Left ventricle myocardium inferior (tissue), 1 donor: ENCODE measurements at regions not wholly inside any gene's neighbourhood (a gene's known extent, or its start where the extent isn't known, plus 50 kb on each side); places are given as distances from the start of the nearest gene placed in this dataset.

ENCODE experiments used
- DNase-seq: peaks from one replicate; pipeline ENCODE4 v3.0.0-alpha.2; 2020
- H3K27ac ChIP-seq: fragments of 200-600 bp; replicated peaks from 2 replicates; pipeline ENCODE4 v1.8.0; 2021
- H3K27me3 ChIP-seq: fragments of 200-600 bp; 2 replicates; pipeline ENCODE4 v1.8.0; 2021; ENCODE audit warnings: low read depth
- H3K36me3 ChIP-seq: fragments of 200-600 bp; 2 replicates; pipeline ENCODE4 v1.8.0; 2021
- H3K4me1 ChIP-seq: fragments of 200-600 bp; 2 replicates; pipeline ENCODE4 v1.8.0; 2021
- H3K4me3 ChIP-seq: fragments of 200-600 bp; 2 replicates; pipeline ENCODE4 v1.8.0; 2021; ENCODE audit warnings: mild to moderate bottlenecking, moderate library complexity
- H3K9me3 ChIP-seq: fragments of 200-600 bp; replicated peaks from 2 replicates; pipeline ENCODE4 v1.8.0; 2021
- CTCF ChIP-seq: fragments of 200-600 bp; IDR thresholded peaks from 2 replicates; pipeline ENCODE4 v1.8.0; 2021; ENCODE audit warnings: antibody characterized with exemption, mild to moderate bottlenecking, borderline replicate concordance
- intact Hi-C: fragments of 100-400 bp; cut with micrococcal nuclease; formaldehyde crosslinking; loops from one replicate; pipeline ENCODE4 v1.11.0; 2022
- donor health status: DM: no; HTN: yes; CAD: no; lungs with severe emphysema.

DNA sequence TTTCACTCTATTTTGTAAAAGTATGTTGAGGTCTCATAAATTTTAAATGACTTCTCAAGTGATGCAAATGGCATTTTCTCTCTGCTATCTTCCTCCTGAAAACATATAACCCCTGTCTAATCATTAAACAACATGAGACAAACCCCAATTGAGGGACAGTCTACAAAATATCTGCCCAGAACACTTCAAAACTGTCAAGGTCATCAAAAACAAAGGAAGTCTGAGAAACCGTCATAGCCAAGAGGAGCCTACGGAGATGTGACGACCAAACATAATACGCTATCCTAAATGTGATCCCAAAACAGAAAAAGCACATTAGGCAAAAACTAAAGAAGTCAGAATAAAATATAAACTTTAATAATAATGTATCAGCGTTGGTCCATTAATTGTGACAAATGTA, 282.3 kb upstream of the SEMA3C start:
- no peaks in the 10 kb centered on the region for H3K9me3 ChIP-seq
- H3K27me3 ChIP-seq, result no peaks in the 10 kb centered on the region
- no peaks in the 10 kb centered on the region for H3K36me3 ChIP-seq
- no peak overlapping the region for H3K4me3 ChIP-seq
- H3K27ac ChIP-seq, result no peak overlapping the region
- intact Hi-C loops, result no loop called here
- TF ChIP-seq CTCF, result no peak
- DNase-seq, result no peak
- H3K4me1 ChIP-seq, result no peaks in the 10 kb centered on the region

DNA sequence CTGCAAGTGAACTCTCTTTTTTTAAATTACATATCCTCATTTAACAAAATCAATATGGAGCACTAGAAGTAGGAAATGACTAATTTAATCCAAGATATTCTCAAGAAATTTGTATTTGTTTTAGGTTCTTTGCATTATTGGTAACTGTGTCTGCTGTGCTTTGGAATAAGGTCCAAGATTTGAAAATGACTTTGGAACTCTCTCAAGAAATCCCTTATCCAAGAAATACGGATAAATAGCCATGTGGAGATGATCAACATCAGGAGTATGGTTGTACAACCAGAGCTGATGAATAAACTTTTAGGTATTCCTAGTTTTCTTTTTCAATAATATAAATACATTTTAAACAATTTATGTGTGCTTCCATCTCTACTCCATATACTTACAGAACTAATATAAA, 279.9 kb upstream of the SEMA3C start:
- no peak for DNase-seq
- Histone ChIP-seq H3K36me3 (no peaks in the 10 kb centered on the region), H3K9me3 (no peaks in the 10 kb centered on the region), H3K27me3 (no peaks in the 10 kb centered on the region), H3K4me3 (no peak overlapping the region), H3K27ac (no peak overlapping the region), H3K4me1 (no peaks in the 10 kb centered on the region)
- no peak for TF ChIP-seq CTCF
- intact Hi-C loops, result no loop called here

DNA sequence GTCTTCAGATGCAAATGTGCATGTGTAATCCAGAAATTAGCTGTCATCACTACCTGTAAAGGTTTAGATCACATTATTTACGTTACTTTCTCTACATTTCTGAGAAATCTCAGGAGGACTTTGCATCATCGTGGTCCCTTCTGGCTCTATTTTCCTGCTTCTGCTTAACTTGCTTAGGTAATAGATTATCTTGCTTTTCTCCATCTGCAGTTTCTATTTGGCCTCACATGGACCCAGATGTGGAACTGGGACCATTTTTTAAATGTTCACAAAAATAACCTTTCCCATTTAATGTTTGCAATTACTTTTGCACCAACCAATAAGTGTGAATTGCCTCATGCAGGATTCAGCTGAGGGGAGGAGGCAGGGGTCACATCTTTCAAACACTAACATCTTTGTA, 278.4 kb upstream of the SEMA3C start:
- Histone ChIP-seq H3K27ac (no peak overlapping the region), H3K4me1 (no peaks in the 10 kb centered on the region), H3K4me3 (no peak overlapping the region), H3K27me3 (no peaks in the 10 kb centered on the region), H3K9me3 (no peaks in the 10 kb centered on the region), H3K36me3 (no peaks in the 10 kb centered on the region)
- TF ChIP-seq CTCF, result no peak
- DNase-seq, result no peak
- intact Hi-C loops, result no loop called here

- no peak overlapping the region for H3K27ac ChIP-seq
- H3K4me1 ChIP-seq, result peaks cover 12% of the 10 kb centered on the region
- no peaks in the 10 kb centered on the region for H3K27me3 ChIP-seq
- no peak overlapping the region for H3K4me3 ChIP-seq
- no peak for TF ChIP-seq CTCF
- DNase-seq, result no peak
- H3K36me3 ChIP-seq, result no peaks in the 10 kb centered on the region
- no peaks in the 10 kb centered on the region for H3K9me3 ChIP-seq
- intact Hi-C loops, result no loop called here
Observed at GRCh38 chr7:81195033-81195432, 276.2 kb upstream of the SEMA3C start.

DNA sequence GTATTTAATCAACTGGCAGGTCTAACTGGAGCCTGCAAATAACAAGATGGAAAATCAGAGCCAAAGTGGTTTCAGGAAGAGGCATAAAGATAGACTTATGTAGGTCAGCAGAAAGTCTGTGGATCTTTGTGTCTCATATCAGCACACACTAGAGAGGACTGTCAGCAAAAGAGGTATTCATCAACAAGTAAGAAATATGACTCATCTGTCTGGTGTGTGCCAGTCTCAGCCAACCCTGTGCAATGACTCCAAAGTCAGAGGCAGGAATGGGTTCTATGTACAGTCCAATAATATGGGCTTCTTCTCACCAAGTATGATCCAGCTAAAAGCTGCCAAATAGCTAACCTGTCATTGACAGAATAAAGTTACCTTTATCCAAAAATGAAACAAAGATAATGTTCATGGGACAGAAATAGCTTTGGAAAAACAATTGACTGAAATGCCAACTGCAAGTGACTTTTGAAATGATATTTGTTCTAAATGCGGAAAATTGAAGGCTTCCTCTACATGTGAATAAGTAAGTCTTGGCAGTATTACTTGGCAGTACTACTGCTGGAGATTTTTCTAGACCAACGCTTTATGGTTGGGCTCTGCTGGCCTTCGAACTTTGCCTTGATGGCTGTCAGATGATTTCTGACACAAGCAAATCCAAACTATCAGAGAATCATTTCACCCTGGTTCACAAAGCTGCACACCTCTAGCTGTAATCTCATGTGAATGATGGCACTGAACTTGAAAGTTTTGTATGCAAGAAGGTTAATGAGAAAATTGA, 272.3 kb upstream of the SEMA3C start:
- intact Hi-C loops, result no loop called here
- Histone ChIP-seq H3K9me3 (no peaks in the 10 kb centered on the region), H3K4me1 (peaks cover 22% of the 10 kb centered on the region), H3K27ac (peak overlapping the region; percentile 58), H3K4me3 (no peak overlapping the region), H3K27me3 (no peaks in the 10 kb centered on the region), H3K36me3 (no peaks in the 10 kb centered on the region)
- DNase-seq, result no peak
- no peak for TF ChIP-seq CTCF
